ENCODE measurements at regions not wholly inside any gene's neighbourhood (a gene's known extent, or its start where the extent isn't known, plus 50 kb on each side); places are given as distances from the start of the nearest gene placed in this dataset.

- ChIA-PET CTCF (no interaction called here), SMC1A (ENCODE audit: uncharacterized antibody, unreplicated experiment) (no interaction called here), RAD21 (ENCODE audit: unreplicated experiment) (no interaction called here), POLR2A (no interaction called here)
- in situ Hi-C loops (cut with MboI) (no loop called here), intact Hi-C loops (cut with micrococcal nuclease; ENCODE audit: unreplicated experiment) (no loop called here)
- H2AFZ ChIP-seq (ENCODE audit: control insufficient read depth, low read depth, low read length) = no peak overlapping the region
- FAIRE-seq (no peak), DNase-seq (ENCODE audit: low read depth, low spot score) (no peak), ATAC-seq (no peak)
- H3K27me3 ChIP-seq (replicated peaks in 1 of 2; ENCODE audit: control insufficient read depth in 2 of 2, insufficient read depth in 2 of 2, low read length in 1 of 2) = no peaks in the 10 kb centered on the region
- H3K27ac ChIP-seq (ENCODE audit: control insufficient read depth, insufficient read depth) = no peak overlapping the region
- no peak overlapping the region for H3K9ac ChIP-seq (ENCODE audit: control insufficient read depth, insufficient read depth, low read length)
- no peaks in the 10 kb centered on the region; the same call in 2 of the 3 replicates for H3K9me3 ChIP-seq (replicated peaks; ENCODE audit: control insufficient read depth, insufficient read depth, low read length)
- H3K4me1 ChIP-seq (ENCODE audit: control insufficient read depth, insufficient read depth, low read length) = no peaks in the 10 kb centered on the region
- no peak overlapping the region for H3K4me3 ChIP-seq
- BruUV-seq (replicated peaks) = no TSS peak
- H4K20me1 ChIP-seq (ENCODE audit: control insufficient read depth, insufficient read depth) = no peaks in the 10 kb centered on the region
- H3K4me2 ChIP-seq (ENCODE audit: control insufficient read depth, insufficient read depth) = no peak overlapping the region
- 33% methylated on average over 3 of the region's 3 CpGs for WGBS (ENCODE audit: insufficient coverage, insufficient replicate concordance, low lambda C conversion rate, missing lambda C conversion rate)
- H3K79me2 ChIP-seq (ENCODE audit: control insufficient read depth, insufficient read depth, low read length) = no peaks in the 10 kb centered on the region
- H3K36me3 ChIP-seq (ENCODE audit: control insufficient read depth in 2 of 2, insufficient read depth in 2 of 2, low read length in 1 of 2) = no peaks in the 10 kb centered on the region
- TF ChIP-seq RELB (IDR thresholded peaks at IDR 0.05; ENCODE audit: low read depth) (no peak), SREBF1 (IDR thresholded peaks at IDR 0.05; ENCODE audit: low read length) (no peak), SP1 (IDR thresholded peaks at IDR 0.05; ENCODE audit: low read depth, low read length) (no peak), NR2F1 (conservative IDR thresholded peaks at IDR 0.05) (no peak), BHLHE40 (IDR thresholded peaks at IDR 0.05; ENCODE audit: borderline replicate concordance in 1 of 2, low read depth in 2 of 2, low read length in 1 of 2) (no peak), ELK1 (IDR thresholded peaks at IDR 0.05; ENCODE audit: low read depth, low read length) (no peak), TAF1 (IDR thresholded peaks at IDR 0.05; ENCODE audit: borderline replicate concordance, low read depth, low read length) (no peak), JUNB (IDR thresholded peaks at IDR 0.05) (no peak), SMARCA5 (IDR thresholded peaks at IDR 0.05) (no peak), MEF2A (IDR thresholded peaks at IDR 0.05; ENCODE audit: insufficient read depth, low read depth, low read length) (no peak), ZNF207 (IDR thresholded peaks at IDR 0.05; ENCODE audit: borderline replicate concordance) (no peak), ZBTB33 (IDR thresholded peaks at IDR 0.05) (no peak), ZNF384 (IDR thresholded peaks at IDR 0.05; ENCODE audit: borderline replicate concordance, low read depth, low read length) (no peak), CREB1 (IDR thresholded peaks at IDR 0.05; ENCODE audit: low read depth) (no peak), ZBTB11 (CRISPR knock-in tag; IDR thresholded peaks at IDR 0.05) (no peak)
These were observed 98.8 kb downstream of the OAT start for GRCh38 chr10:124319926-124320391.

Data from GM12878 (cell line).